GM12865 (cell line): ENCODE measurements at regions not wholly inside any gene's neighbourhood (a gene's known extent, or its start where the extent isn't known, plus 50 kb on each side); places are given as distances from the start of the nearest gene placed in this dataset.

Experiments used
- DNase-seq: peaks from one replicate; pipeline ENCODE4 v3.0.0; 2010; ENCODE audit warnings: low read depth
- H3K4me3 ChIP-seq: 2 replicates; pipeline ENCODE4 v1.5.1; 2011; ENCODE audit warnings: mild to moderate bottlenecking, low read depth, low read length, control low read depth
- TF ChIP-seq, protein P1 (sequence below): IDR thresholded peaks from 2 replicates; pipeline ENCODE4 v1.5.1; 2011; ENCODE audit warnings: low read length, control low read depth, low read depth, inconsistent platforms; ENCODE audit not compliant: insufficient read depth; ENCODE audit errors: missing control alignments

DNA sequence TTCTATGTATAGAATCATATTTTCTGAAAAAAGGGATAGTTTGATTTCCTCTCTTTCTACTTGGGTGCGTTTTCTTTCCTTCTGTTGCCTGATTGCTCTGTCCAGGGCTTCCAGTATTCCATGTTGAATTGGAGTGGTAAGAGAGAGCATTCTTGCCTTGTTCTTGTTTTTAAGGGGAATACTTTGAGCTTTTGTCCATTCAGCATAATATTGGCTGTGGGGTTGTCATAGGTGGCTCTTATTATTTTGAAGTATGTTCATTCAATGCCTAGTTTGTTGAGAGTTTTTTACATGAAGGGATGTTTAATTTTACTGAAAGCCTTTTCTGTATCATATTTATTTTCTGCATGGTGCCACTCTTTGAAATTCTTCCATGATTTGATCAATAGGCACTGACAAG is 173.5 kb upstream of the IRS2 start:
- no peak for DNase-seq
- TF ChIP-seq, protein P1, sequence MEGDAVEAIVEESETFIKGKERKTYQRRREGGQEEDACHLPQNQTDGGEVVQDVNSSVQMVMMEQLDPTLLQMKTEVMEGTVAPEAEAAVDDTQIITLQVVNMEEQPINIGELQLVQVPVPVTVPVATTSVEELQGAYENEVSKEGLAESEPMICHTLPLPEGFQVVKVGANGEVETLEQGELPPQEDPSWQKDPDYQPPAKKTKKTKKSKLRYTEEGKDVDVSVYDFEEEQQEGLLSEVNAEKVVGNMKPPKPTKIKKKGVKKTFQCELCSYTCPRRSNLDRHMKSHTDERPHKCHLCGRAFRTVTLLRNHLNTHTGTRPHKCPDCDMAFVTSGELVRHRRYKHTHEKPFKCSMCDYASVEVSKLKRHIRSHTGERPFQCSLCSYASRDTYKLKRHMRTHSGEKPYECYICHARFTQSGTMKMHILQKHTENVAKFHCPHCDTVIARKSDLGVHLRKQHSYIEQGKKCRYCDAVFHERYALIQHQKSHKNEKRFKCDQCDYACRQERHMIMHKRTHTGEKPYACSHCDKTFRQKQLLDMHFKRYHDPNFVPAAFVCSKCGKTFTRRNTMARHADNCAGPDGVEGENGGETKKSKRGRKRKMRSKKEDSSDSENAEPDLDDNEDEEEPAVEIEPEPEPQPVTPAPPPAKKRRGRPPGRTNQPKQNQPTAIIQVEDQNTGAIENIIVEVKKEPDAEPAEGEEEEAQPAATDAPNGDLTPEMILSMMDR = no peak
- H3K4me3 ChIP-seq = no peak overlapping the region

GRCh38 chr13:109957875-109958274 is 171.5 kb upstream of the IRS2 start:
- DNase-seq = no peak
- TF ChIP-seq, protein P1 = no peak
- no peak overlapping the region for H3K4me3 ChIP-seq

GRCh38 chr13:109955598-109955997 is 169.2 kb upstream of the IRS2 start:
- TF ChIP-seq, protein P1 = no peak
- DNase-seq = no peak
- H3K4me3 ChIP-seq = no peak overlapping the region

- H3K4me3 ChIP-seq = no peak overlapping the region
- no peak for DNase-seq
- TF ChIP-seq, protein P1 = no peak
Observed at GRCh38 chr13:109954441-109954840, 168.1 kb upstream of the IRS2 start.

DNA sequence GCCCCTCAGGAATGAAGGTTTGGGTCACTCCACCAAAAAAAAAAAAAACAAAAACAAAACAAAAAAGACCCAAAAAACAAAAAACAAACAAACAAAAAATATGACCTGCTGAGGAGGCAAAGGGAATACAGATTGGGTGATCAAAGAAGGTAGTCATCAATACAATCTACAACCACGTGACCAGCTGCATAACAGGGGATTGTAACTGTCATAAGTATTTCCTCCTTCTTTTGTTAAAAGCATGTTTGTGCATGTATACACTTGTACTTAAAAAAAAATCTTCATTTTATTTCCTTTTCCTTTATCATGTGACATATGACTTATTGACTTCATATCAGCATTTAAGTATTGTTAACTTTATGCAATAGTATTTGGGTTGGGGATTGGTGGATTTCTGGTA is 165.1 kb upstream of the IRS2 start:
- TF ChIP-seq, protein P1 = no peak
- no peak for DNase-seq
- H3K4me3 ChIP-seq = no peak overlapping the region

GRCh38 chr13:109949397-109949796 is 163.0 kb upstream of the IRS2 start:
- TF ChIP-seq, protein P1 = no peak
- no peak overlapping the region for H3K4me3 ChIP-seq
- DNase-seq = no peak

GRCh38 chr13:109947006-109947405 is 160.6 kb upstream of the IRS2 start:
- no peak for DNase-seq
- H3K4me3 ChIP-seq = no peak overlapping the region
- TF ChIP-seq, protein P1 = no peak
